Ovary (tissue), 7 donors: ENCODE measurements at regions not wholly inside any gene's neighbourhood (a gene's known extent, or its start where the extent isn't known, plus 50 kb on each side); places are given as distances from the start of the nearest gene placed in this dataset.

Experiments
- DNase-seq, 5 donors: peaks; one replicate each; pipeline ENCODE4 v3.0.0-alpha.2; 2019 to 2020
- H3K27ac ChIP-seq, 2 donors: fragments of 200-600 bp; one replicate each; pipeline versions ENCODE4 v1.5.1 to v1.8.0; 2019 to 2022
- H3K27me3 ChIP-seq: fragments of 200-600 bp; one replicate; pipeline ENCODE4 v1.8.0; 2022
- H3K36me3 ChIP-seq: fragments of 200-600 bp; sonication (generic); one replicate; pipeline ENCODE4 v1.5.1; 2019
- H3K4me1 ChIP-seq: one replicate; pipeline ENCODE4 v1.8.1; 2013; ENCODE audit warnings: mild to moderate bottlenecking, moderate library complexity; ENCODE audit not compliant: insufficient read depth
- H3K4me3 ChIP-seq: fragments of 200-600 bp; sonication (generic); one replicate; pipeline ENCODE4 v1.5.1; 2017
- H3K9me3 ChIP-seq, 2 donors: fragments of 200-600 bp in 1 of 2; sonication (generic) in 1 of 2; one replicate each; pipeline versions ENCODE4 v1.5.1 to v1.8.1; 2013 to 2019; ENCODE audit warnings: mild to moderate bottlenecking in 1 of 2, moderate library complexity in 1 of 2
- CTCF ChIP-seq, 3 donors: fragments of 450-650 bp in 2 of 3; fragments of 200-600 bp in 1 of 3; IDR thresholded peaks; one replicate each; pipeline versions ENCODE4 v1.5.1 to v1.8.0; 2016 to 2022; ENCODE audit warnings: antibody characterized with exemption in 3 of 3, mild to moderate bottlenecking in 1 of 3
- EP300 ChIP-seq: sonication (generic); formaldehyde crosslinking; IDR thresholded peaks from one replicate; pipeline ENCODE4 v1.6.1; 2017; ENCODE audit warnings: antibody characterized with exemption
- POLR2A ChIP-seq: fragments of 450-650 bp; IDR thresholded peaks from one replicate; pipeline ENCODE4 v1.6.1; 2017; ENCODE audit warnings: antibody characterized with exemption, mild to moderate bottlenecking, moderate library complexity
- WGBS, 3 donors: extraction: QIAGEN DNeasy Blood & Tissue Kit in 1 of 3; methylation state at CpG; one replicate each; pipeline versions ENCODE4 v1.1.5 to v1.1.7; 2013 to 2017; 5-methylcytosine and 5-hydroxymethylcytosine counted together
- intact Hi-C, 4 donors: fragments of 100-400 bp; cut with DNase I; formaldehyde crosslinking; loops; one replicate each; pipeline versions ENCODE4 v1.11.0 to v1.15.1; 2022 to 2023
- donor health status: DM: no; HTN: no; CAD: no; lungs with moderate emphysema.
- donor health status: DM: no; HTN: no; CAD: no.
- donor health status: Bipolar disorder and iron deficiency.
- donor health status: DM: no; HTN: no; CAD: no.
- donor health status: DM: yes; HTN: yes; CAD: no.

- intact Hi-C loops = no loop called here
- TF ChIP-seq EP300 = no peak
- no peak overlapping the region for H3K27ac ChIP-seq
- H3K4me1 ChIP-seq = no peaks in the 10 kb centered on the region
- DNase-seq = no peak
- no peaks in the 10 kb centered on the region for H3K9me3 ChIP-seq
- no peaks in the 10 kb centered on the region for H3K36me3 ChIP-seq
- no peak overlapping the region for H3K4me3 ChIP-seq
- no peaks in the 10 kb centered on the region for H3K27me3 ChIP-seq
Measured at GRCh38 chr9:105072476-105072875, 144.5 kb upstream of the ABCA1 start.

GRCh38 chr9:105073147-105073546 lies 145.2 kb upstream of the ABCA1 start:
- intact Hi-C loops = no loop called here
- Histone ChIP-seq H3K27me3 (no peaks in the 10 kb centered on the region), H3K4me3 (no peak overlapping the region), H3K9me3 (no peaks in the 10 kb centered on the region), H3K4me1 (no peaks in the 10 kb centered on the region), H3K36me3 (no peaks in the 10 kb centered on the region), H3K27ac (no peak overlapping the region)
- no peak for DNase-seq
- WGBS, 3 donors = 71 to 78% (median 75%) methylated on average over 1 of the region's 1 CpG
- TF ChIP-seq CTCF (IDR thresholded peaks at IDR 0.05) = no peak
- no peak for TF ChIP-seq EP300
- TF ChIP-seq POLR2A = no peak

- H3K4me3 ChIP-seq = no peak overlapping the region
- H3K36me3 ChIP-seq = no peaks in the 10 kb centered on the region
- TF ChIP-seq CTCF (IDR thresholded peaks at IDR 0.05) = no peak
- TF ChIP-seq POLR2A = no peak
- no peak for TF ChIP-seq EP300
- 86 to 89% (median 89%) methylated on average over 2 of the region's 2 CpGs for WGBS, 3 donors
- no peak for DNase-seq
- intact Hi-C loops = no loop called here
- no peaks in the 10 kb centered on the region for H3K9me3 ChIP-seq
- no peaks in the 10 kb centered on the region for H3K27me3 ChIP-seq
- no peak overlapping the region for H3K27ac ChIP-seq
- no peaks in the 10 kb centered on the region for H3K4me1 ChIP-seq
Measured at GRCh38 chr9:105074491-105074890, 146.5 kb upstream of the ABCA1 start.

- intact Hi-C loops = no loop called here
- no peak overlapping the region for H3K27ac ChIP-seq
- no peak for DNase-seq
- WGBS, 3 donors = 68 to 79% (median 74%) methylated on average over 5 of the region's 5 CpGs
- H3K9me3 ChIP-seq = no peaks in the 10 kb centered on the region
- no peaks in the 10 kb centered on the region for H3K27me3 ChIP-seq
- no peaks in the 10 kb centered on the region for H3K4me1 ChIP-seq
- TF ChIP-seq CTCF (IDR thresholded peaks at IDR 0.05) (no peak), POLR2A (no peak), EP300 (no peak)
- H3K4me3 ChIP-seq = no peak overlapping the region
- no peaks in the 10 kb centered on the region for H3K36me3 ChIP-seq
Measured at GRCh38 chr9:105076729-105077128, 148.8 kb upstream of the ABCA1 start.

GRCh38 chr9:105079457-105079856 lies 151.5 kb upstream of the ABCA1 start:
- Histone ChIP-seq H3K4me3 (no peak overlapping the region), H3K4me1 (no peaks in the 10 kb centered on the region), H3K27ac (no peak overlapping the region), H3K27me3 (no peaks in the 10 kb centered on the region), H3K36me3 (no peaks in the 10 kb centered on the region), H3K9me3 (no peaks in the 10 kb centered on the region)
- WGBS, 3 donors = 94 to 100% (median 98%) methylated on average over 2 of the region's 2 CpGs
- no peak for TF ChIP-seq CTCF (IDR thresholded peaks at IDR 0.05)
- TF ChIP-seq POLR2A = no peak
- no peak for TF ChIP-seq EP300
- intact Hi-C loops = no loop called here
- no peak for DNase-seq
